AG20443 (cell line): ENCODE measurements at regions not wholly inside any gene's neighbourhood (a gene's known extent, or its start where the extent isn't known, plus 50 kb on each side); places are given as distances from the start of the nearest gene placed in this dataset.

Experiments used
- DNase-seq: peaks from one replicate; pipeline ENCODE4 v3.0.0; 2012; ENCODE audit warnings: low spot score, mixed read lengths

DNA sequence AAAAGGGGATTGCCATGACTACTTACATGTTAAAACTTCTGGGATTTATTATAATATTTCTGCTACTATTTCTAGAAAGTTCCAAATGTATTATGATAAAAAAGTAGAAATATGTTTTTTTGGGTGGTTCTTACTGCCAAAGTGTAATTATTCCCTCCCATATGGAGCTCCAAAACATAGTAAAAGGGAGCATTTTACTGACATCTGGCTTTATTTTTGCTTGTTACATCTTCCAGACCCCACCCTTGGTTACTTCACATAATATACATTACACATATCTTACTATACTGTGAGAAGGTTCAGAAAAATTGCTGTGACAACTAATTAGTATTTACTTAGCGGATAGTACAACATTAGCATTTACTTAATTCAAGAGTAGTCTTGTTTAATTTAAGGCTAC lies 205.1 kb upstream of the TLL1 start:
- DNase-seq = no peak

- no peak for DNase-seq
Measured at GRCh38 chr4:165668694-165669093, 204.3 kb upstream of the TLL1 start.

- no peak for DNase-seq
Measured at GRCh38 chr4:165677081-165677480, 196.0 kb upstream of the TLL1 start.

DNA sequence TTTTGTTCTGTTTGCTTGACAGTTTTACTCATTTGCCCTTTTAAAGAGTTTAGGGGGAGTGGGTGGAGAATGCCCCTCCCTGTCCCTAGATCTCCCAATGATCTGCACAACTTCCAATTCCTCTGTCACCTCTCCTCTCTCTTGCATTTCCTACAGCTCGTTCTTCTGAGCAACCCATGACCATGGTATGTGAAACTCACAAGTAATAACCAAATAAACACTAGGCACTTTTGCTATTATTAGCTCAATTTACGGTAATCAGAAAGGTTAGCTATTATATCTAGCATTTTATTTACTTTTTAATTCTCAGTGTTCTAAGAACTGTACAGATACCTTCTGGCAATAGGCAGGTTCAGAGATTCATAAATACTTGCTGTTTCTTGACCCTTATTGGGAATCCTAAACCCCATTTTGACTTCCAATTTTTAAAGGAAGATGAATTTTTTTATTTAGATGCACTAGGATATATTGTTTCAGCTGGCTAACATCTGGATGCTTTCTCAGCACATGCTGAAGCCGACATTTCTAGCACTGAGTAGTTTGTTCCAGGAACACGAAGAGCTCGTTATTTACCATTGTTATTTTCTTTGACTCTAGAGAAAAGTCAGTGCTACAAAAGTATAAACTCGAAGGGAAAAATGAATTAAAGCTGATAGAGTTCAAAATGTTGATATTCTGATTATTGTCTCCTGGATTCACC lies 194.7 kb upstream of the TLL1 start:
- DNase-seq = no peak

- DNase-seq = no peak
Measured at GRCh38 chr4:165678936-165679325, 194.1 kb upstream of the TLL1 start.

- no peak for DNase-seq
Measured at GRCh38 chr4:165680821-165681220, 192.2 kb upstream of the TLL1 start.

- DNase-seq = no peak
Measured at GRCh38 chr4:165682611-165683010, 190.4 kb upstream of the TLL1 start.

DNA sequence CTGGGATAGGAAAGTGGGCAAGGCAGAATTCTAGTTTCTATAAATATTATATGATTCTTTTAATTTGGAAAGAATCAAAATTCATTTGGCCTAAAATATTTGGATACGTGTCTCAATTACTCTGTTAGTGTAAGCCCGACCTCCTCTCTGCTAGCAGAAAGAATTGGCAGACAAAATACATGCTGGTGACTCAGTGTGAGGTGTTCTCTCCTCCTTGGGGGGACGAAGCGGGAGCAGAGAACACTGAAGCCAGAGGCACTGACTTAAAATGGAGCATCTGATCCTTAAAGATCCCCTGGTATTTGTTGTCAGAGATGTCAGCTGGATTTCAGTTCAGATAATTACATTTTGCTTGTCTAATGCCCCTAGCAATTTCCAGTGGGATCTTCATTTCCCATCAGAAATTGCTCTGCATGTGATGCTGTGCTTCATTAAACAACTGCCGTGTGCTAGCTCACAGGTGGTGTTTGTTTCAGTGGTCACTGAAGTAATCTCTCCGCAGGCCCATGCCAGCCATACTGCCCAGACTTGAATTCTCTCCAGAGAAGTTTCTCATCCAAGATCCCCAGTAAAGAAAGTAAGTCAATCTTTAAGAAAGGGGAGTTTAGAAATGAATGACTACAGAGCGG lies 188.7 kb upstream of the TLL1 start:
- DNase-seq = peak; percentile 52

DNA sequence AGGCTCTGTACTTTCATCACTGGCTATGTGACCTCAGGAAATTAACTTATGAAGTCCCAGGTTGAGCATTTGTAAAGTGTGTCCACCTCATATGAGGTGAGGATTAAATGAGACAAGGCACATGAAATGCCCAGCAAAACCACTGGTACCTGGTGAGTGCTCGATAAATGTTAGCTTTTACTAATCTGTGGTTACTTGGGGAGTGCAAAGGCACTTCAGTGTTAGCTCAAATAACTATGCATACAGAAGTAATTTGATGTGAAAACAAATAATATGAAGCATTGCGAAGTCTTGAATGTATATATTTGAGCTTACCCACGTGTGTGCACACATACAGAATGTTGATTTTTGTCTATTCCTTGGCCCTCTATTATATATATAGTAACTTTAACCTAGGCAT lies 186.3 kb upstream of the TLL1 start:
- DNase-seq = no peak

DNA sequence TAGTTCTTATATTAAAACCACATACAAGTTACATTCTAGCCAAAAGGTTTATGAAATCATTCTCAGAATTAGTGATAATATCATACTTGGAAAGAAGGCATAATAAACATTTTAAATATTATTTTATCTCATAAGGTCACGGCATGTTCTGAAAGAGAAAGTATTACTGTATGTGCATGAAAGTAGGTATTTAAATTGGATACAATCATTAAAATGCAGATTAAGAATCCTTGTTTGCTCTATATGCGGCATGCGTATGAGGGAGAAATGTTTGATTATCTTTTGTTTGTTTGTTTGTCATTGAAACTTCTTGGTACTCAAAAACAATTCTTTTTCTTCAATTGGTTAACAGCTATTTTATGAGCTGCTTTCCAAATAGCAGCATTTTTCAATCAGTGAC lies 183.9 kb upstream of the TLL1 start:
- DNase-seq = no peak

DNA sequence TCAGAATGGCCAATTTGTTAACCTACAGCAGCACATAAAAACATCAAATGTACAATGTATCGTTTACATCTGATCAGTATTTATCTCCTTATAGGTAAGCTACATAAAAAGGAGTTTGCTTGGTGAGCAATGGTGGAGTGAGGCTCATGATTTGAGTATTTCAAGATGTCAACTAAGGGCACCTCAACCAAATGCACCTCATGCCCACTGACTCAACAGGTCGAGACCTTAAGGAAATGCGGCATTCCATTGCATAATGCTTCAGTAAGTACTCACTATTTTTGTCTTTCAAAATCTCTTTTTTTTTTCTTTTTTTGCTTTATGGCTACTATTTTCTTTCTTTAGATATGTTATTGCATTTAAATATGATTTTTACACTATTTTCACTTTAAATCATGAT lies 181.0 kb upstream of the TLL1 start:
- DNase-seq = no peak

DNA sequence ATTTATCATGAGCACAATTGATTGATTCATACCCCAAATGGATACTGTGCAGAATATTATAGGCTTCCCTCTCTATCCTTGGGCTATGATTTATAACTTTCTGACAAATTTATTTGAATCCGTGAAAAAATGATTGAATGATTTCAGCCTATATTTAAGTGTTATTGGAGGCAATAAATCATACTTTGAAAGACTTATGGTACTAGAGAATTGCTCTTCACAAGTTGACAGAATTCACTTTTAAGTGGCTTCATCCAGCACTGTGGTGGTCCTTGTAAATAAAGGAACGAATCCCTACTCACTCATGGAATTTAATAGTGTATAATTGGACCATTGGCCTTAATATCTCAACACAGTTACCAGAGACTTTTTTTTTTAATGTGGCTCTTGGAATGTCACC lies 174.8 kb upstream of the TLL1 start:
- DNase-seq = no peak

DNA sequence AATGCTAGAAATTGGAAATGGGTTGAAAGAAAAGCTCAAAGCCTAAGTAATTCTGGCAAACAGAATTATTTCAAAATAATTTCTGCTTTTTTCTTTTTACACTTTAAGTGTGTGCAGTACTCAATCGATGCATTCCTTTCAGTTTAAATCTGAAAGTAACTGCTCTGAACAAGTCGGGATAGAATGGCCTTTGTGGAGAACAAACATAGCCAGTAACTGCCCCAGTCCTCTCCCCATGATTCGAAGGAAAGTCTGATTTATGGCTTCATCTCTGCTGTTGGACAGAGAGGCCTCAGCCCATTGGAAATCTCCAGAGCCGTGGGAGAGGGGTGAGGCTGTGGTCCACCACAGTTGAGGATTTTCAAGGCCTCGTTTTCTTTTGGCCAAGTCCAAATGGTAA lies 174.0 kb upstream of the TLL1 start:
- DNase-seq = no peak

GRCh38 chr4:165700855-165701254 lies 172.2 kb upstream of the TLL1 start:
- no peak for DNase-seq

- DNase-seq = no peak
Measured at GRCh38 chr4:165707128-165707527, 165.9 kb upstream of the TLL1 start.

DNA sequence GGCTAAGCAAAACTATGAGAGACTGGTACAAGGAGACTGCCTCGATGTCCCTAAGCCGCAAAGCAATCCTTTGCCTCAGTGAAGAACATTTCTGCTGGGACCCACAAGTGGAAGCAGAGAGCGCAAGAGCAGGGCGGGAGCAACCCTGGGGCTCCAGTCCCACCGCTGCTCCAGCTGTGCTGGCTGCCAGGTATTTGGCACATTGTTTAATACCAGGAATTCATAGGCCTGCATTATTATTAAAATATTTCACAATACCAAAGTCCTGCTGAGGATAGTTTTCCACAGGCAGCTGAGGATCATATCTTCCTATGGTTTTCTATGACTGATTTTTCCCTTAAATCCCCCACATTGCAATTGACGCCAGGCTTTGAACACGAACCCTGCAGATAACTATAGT lies 163.5 kb upstream of the TLL1 start:
- DNase-seq = no peak

- no peak for DNase-seq
Measured at GRCh38 chr4:165709973-165710526, 163.0 kb upstream of the TLL1 start.

DNA sequence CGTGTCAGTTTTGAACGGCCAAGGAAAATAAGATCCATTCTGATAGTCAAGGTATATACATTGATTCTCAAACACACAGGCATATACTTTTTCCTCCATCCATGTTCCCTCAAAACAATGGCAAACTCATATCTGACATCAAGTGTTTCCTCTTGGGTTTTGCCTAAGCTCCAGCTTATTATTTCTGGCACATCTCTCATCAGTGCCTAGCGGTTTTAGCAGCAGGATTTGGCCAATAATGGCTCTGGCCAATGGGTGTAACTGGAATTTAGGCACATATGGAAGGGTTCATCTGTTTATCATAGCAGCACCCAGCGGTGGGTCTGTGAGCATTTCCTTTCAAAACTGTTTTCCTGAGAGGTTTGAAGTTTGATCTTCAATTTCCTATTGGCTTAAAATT lies 161.6 kb upstream of the TLL1 start:
- DNase-seq = no peak

- DNase-seq = no peak
Measured at GRCh38 chr4:165711912-165712311, 161.1 kb upstream of the TLL1 start.

DNA sequence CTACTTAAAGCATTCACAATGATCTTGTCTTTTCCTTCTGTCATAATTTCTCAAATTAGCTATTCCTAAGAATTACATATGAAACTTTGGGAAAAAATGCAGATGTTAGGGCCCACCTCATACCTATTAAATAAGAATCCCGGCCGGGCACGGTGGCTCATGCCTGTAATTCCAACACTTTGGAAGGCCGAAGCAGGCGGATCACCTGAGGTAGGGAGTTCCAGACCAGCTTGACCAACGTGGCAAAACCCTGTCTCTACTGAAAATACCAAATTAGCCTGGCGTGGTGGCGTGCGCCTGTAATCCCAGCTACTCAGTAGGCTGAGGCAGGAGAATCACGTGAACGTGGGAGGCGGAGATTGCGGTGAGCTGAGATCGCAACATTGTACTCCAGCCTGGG lies 158.4 kb upstream of the TLL1 start:
- no peak for DNase-seq

DNA sequence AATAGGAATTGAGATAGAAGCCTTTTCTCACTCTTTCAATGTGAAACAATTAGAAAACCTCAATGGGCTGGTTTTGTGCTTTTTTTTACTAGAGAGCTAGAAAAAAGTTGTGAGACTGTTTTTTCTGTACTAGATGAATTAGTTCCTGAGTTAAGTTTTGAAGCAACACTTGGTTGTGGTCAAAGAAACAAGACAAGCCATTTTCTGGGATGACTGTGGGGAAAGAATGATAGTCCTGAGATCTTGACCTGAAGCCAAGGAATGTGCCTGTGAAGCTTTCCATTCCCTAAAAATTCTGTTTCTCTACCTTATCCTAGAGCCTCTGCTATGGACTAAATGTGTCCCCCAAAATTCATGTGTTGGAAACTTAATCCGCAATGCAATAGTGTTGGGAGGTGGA lies 157.8 kb upstream of the TLL1 start:
- DNase-seq = no peak

GRCh38 chr4:165715989-165716388 lies 157.0 kb upstream of the TLL1 start:
- peak; percentile 10 for DNase-seq

GRCh38 chr4:165716472-165716871 lies 156.6 kb upstream of the TLL1 start:
- no peak for DNase-seq

DNA sequence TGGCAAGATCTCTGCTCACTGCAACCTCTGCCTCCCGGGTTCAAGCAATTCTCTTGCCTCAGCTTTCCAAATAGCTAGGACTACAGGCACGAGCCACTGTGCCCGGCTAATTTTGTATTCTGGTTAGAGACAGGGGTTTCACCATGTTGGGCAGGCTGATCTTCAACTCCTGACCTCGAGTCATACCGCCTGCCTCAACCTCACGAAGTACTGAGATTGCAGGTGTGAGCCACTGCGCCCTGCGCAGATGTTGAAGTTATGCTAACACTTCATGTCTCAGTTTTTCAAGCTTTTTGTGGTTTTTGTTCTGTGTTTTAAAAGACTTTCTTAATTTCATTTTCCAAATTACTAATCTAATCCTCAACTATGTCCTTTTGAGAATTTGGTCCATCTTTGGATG lies 154.4 kb upstream of the TLL1 start:
- DNase-seq = no peak
